K562 (cell line): ENCODE measurements at regions not wholly inside any gene's neighbourhood (a gene's known extent, or its start where the extent isn't known, plus 50 kb on each side); places are given as distances from the start of the nearest gene placed in this dataset.

Experiments
- CHD1 ChIP-seq: fragments of 200-600 bp; sonication (generic); IDR thresholded peaks from one replicate; pipeline ENCODE4 v1.6.1; 2012; ENCODE audit warnings: mild to moderate bottlenecking, moderate library complexity, low read length, inconsistent platforms
- CREBBP ChIP-seq: IDR thresholded peaks from one replicate; pipeline ENCODE4 v1.6.1; 2012; ENCODE audit warnings: low read depth, mild to moderate bottlenecking, control low read depth, inconsistent platforms, low read length
- HOXB6 ChIP-seq: fragments of 250-450 bp; sonication (Bioruptor Pico); IDR thresholded peaks from 2 replicates; pipeline ENCODE4 v1.5.1; 2022; ENCODE audit warnings: mild to moderate bottlenecking, borderline replicate concordance
- JUNB ChIP-seq: fragments of 450-650 bp; formaldehyde crosslinking; conservative IDR thresholded peaks from 2 replicates; pipeline ENCODE4 v1.4.0; 2020; ENCODE audit warnings: mild to moderate bottlenecking
- KDM1A ChIP-seq, 2 experiments: fragments of 450-650 bp; IDR thresholded peaks; 2 replicates each; pipeline ENCODE4 v1.6.1; 2016; ENCODE audit warnings: mild to moderate bottlenecking in 2 of 2
- MYC ChIP-seq, 2 experiments: fragments of 250-450 bp in 1 of 2; sonication (Bioruptor Pico) in 1 of 2; IDR thresholded peaks; 2 replicates each; pipeline versions ENCODE4 v1.5.1 to v1.6.1; 2012 to 2021; ENCODE audit warnings: low read depth in 2 of 2, borderline replicate concordance in 1 of 2, improper control_type of control experiment in 1 of 2, low read length in 1 of 2, mild to moderate bottlenecking in 1 of 2, moderate library complexity in 1 of 2
- PHF8 ChIP-seq: fragments of 200-600 bp; sonication (generic); IDR thresholded peaks from 2 replicates; pipeline ENCODE4 v1.6.1; 2012; ENCODE audit warnings: mixed run types, mild to moderate bottlenecking, inconsistent platforms, low read length, moderate library complexity, borderline replicate concordance
- RCOR1 ChIP-seq, 2 experiments: IDR thresholded peaks; 2 replicates each; pipeline ENCODE4 v1.6.1; 2012; ENCODE audit warnings: low read depth in 2 of 2, low read length in 2 of 2, borderline replicate concordance in 1 of 2, improper control_type of control experiment in 1 of 2
- RFX5 ChIP-seq: IDR thresholded peaks from 2 replicates; pipeline ENCODE4 v1.6.1; 2011; ENCODE audit warnings: low read depth, mild to moderate bottlenecking, improper control_type of control experiment, low read length
- TAF1 ChIP-seq: IDR thresholded peaks from 2 replicates; pipeline ENCODE4 v1.6.1; 2011; ENCODE audit warnings: mild to moderate bottlenecking, low read length, moderate library complexity; ENCODE audit not compliant: insufficient read depth, control insufficient read depth, severe bottlenecking; ENCODE audit errors: extremely low read depth
- ZNF311 ChIP-seq: fragments of 250-450 bp; sonication (Bioruptor Pico); IDR thresholded peaks from 2 replicates; pipeline ENCODE4 v1.4.0; 2020; ENCODE audit warnings: mild to moderate bottlenecking, moderate library complexity
- TF ChIP-seq, protein P1 (sequence below), 3 experiments: IDR thresholded peaks in 2 of 3; conservative IDR thresholded peaks in 1 of 3; 2 replicates each; pipeline ENCODE4 v1.5.1; 2011 to 2012; ENCODE audit warnings: low read length in 3 of 3, mild to moderate bottlenecking in 3 of 3, control low read depth in 2 of 3, improper control_type of control experiment in 1 of 3, inconsistent platforms in 1 of 3, low read depth in 1 of 3, mixed read lengths in 1 of 3, moderate library complexity in 1 of 3; ENCODE audit not compliant: insufficient read depth in 2 of 3
- TF ChIP-seq, protein P2 (sequence below): fragments of 250-450 bp; sonication (Bioruptor Pico); IDR thresholded peaks from 2 replicates; pipeline ENCODE4 v1.8.0; 2021; ENCODE audit warnings: moderate library complexity, mild to moderate bottlenecking, inconsistent platforms

DNA sequence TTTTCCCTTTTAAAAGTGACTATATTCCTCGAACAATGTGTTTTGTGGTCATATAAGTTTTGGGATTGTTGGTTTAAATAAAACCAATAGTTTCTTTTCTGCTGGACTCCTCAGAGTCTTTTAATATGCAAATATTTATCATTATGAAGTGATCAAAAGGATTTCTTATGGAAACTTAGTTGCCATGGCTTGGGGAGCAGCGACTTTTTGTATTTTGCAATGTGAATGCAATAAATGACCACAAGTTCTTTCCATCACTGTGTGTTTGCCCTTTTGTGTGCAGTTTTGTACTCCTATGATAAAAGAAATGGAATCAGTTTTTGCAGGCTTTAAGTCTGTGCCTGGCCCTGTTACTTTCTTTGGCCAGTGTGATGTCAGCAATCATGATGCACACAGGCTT is 68.5 kb upstream of the NUDT6 start:
- TF ChIP-seq, protein P1, sequence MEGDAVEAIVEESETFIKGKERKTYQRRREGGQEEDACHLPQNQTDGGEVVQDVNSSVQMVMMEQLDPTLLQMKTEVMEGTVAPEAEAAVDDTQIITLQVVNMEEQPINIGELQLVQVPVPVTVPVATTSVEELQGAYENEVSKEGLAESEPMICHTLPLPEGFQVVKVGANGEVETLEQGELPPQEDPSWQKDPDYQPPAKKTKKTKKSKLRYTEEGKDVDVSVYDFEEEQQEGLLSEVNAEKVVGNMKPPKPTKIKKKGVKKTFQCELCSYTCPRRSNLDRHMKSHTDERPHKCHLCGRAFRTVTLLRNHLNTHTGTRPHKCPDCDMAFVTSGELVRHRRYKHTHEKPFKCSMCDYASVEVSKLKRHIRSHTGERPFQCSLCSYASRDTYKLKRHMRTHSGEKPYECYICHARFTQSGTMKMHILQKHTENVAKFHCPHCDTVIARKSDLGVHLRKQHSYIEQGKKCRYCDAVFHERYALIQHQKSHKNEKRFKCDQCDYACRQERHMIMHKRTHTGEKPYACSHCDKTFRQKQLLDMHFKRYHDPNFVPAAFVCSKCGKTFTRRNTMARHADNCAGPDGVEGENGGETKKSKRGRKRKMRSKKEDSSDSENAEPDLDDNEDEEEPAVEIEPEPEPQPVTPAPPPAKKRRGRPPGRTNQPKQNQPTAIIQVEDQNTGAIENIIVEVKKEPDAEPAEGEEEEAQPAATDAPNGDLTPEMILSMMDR (IDR thresholded peaks at IDR 0.05 in 2 of 3, conservative IDR thresholded peaks at IDR 0.05 in 1 of 3; ENCODE audit: insufficient read depth in 2 of 3, low read depth in 1 of 3, low read length in 3 of 3) = no peak
- TF ChIP-seq RFX5 = no peak
- no peak for TF ChIP-seq KDM1A (IDR thresholded peaks at IDR 0.05)
- TF ChIP-seq TAF1 = no peak
- no peak for TF ChIP-seq MYC (IDR thresholded peaks at IDR 0.05; ENCODE audit: low read depth, low read length)
- TF ChIP-seq MYC (CRISPR knock-in tag; IDR thresholded peaks at IDR 0.05; ENCODE audit: borderline replicate concordance, low read depth) = no peak
- TF ChIP-seq JUNB (CRISPR knock-in tag) = no peak
- no peak for TF ChIP-seq CHD1
- TF ChIP-seq, protein P2, sequence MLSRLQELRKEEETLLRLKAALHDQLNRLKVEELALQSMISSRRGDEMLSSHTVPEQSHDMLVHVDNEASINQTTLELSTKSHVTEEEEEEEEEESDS (CRISPR knock-in tag) = no peak
- TF ChIP-seq RCOR1 (IDR thresholded peaks at IDR 0.05; ENCODE audit: borderline replicate concordance in 1 of 2, low read depth in 2 of 2, low read length in 2 of 2) = no peak
- TF ChIP-seq CREBBP = no peak
- no peak for TF ChIP-seq ZNF311
- TF ChIP-seq PHF8 = no peak
- TF ChIP-seq HOXB6 = no peak
